ENCODE measurements at regions not wholly inside any gene's neighbourhood (a gene's known extent, or its start where the extent isn't known, plus 50 kb on each side); places are given as distances from the start of the nearest gene placed in this dataset.

DNA sequence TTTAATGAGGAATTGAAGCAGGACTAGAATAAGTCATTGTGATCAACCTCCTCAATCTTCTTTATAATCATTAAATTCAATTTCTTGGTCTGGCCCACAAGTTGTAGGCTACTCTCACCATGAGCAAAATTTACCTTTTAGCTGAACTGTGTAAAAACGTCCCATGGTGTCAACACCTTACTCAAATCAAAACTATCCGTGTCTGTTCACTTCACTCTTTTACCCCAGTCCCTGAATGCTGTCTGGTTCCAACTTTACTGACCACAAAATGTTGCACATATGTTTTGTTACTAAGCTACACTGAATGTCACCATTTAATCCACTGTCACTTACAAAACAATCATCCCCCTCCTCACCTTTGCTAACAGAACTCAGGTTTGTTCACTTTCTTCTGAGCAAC lies 951.6 kb upstream of the SLC39A10 start:
- H3K4me1 Mint-ChIP-seq = no peaks in the 10 kb centered on the region
- no peak overlapping the region for H3K27ac Mint-ChIP-seq
- H3K9me3 Mint-ChIP-seq = peaks cover 0 to 4% (median 1%) of the 10 kb centered on the region in 7 donors
- Histone ChIP-seq H3K79me2 (ENCODE audit: insufficient read depth, low read length) (no peaks in the 10 kb centered on the region), H3K36me3 (replicated peaks in 1 of 2; ENCODE audit: control insufficient read depth in 1 of 2, insufficient read depth in 2 of 2, low read length in 2 of 2) (no peaks in the 10 kb centered on the region), H3K27me3 (ENCODE audit: control insufficient read depth in 2 of 2, insufficient read depth in 2 of 2, low read length in 2 of 2) (no peaks in the 10 kb centered on the region), H3K9ac (ENCODE audit: insufficient read depth, low read length, poor library complexity, severe bottlenecking) (no peak overlapping the region), H3K4me2 (replicated peaks; ENCODE audit: extremely low read depth, low read length, poor library complexity, severe bottlenecking) (no peak overlapping the region), H3K4me1 (ENCODE audit: control insufficient read depth in 1 of 2, insufficient read depth in 2 of 2, low read length in 2 of 2) (no peaks in the 10 kb centered on the region), H3K4me3 (replicated peaks in 1 of 3; ENCODE audit: low read depth in 2 of 3, low read length in 3 of 3) (no peak overlapping the region), H3K27ac (ENCODE audit: low read depth in 1 of 2, low read length in 2 of 2) (no peak overlapping the region), H2AFZ (ENCODE audit: insufficient read depth, low read depth, low read length, poor library complexity, severe bottlenecking) (no peak overlapping the region), H3K9me3 (replicated peaks in 1 of 2; ENCODE audit: control insufficient read depth in 1 of 2, insufficient read depth in 1 of 2, low read length in 2 of 2) (no peaks in the 10 kb centered on the region), H4K20me1 (ENCODE audit: insufficient read depth, low read length) (no peaks in the 10 kb centered on the region)
- no peak for TF ChIP-seq CTCF (IDR thresholded peaks at IDR 0.05)
- no peaks in the 10 kb centered on the region for H3K27me3 Mint-ChIP-seq (ENCODE audit: low read depth in 3 of 3)
- no peak for DNase-seq
- no peak overlapping the region for H3K4me3 Mint-ChIP-seq
- H3K36me3 Mint-ChIP-seq = no peaks in the 10 kb centered on the region
- intact Hi-C loops (cut with micrococcal nuclease) = no loop called here
- 87% methylated on average over 2 of the region's 2 CpGs for WGBS (ENCODE audit: insufficient coverage)

GRCh38 chr2:194700726-194701125 lies 956.3 kb upstream of the SLC39A10 start:
- Histone ChIP-seq H2AFZ (ENCODE audit: insufficient read depth, low read depth, low read length, poor library complexity, severe bottlenecking) (no peak overlapping the region), H3K79me2 (ENCODE audit: insufficient read depth, low read length) (no peaks in the 10 kb centered on the region), H3K9ac (ENCODE audit: insufficient read depth, low read length, poor library complexity, severe bottlenecking) (no peak overlapping the region), H3K27me3 (ENCODE audit: control insufficient read depth in 2 of 2, insufficient read depth in 2 of 2, low read length in 2 of 2) (no peaks in the 10 kb centered on the region), H3K4me3 (replicated peaks in 1 of 3; ENCODE audit: low read depth in 2 of 3, low read length in 3 of 3) (no peak overlapping the region), H4K20me1 (ENCODE audit: insufficient read depth, low read length) (no peaks in the 10 kb centered on the region), H3K4me2 (replicated peaks; ENCODE audit: extremely low read depth, low read length, poor library complexity, severe bottlenecking) (no peak overlapping the region), H3K27ac (ENCODE audit: low read depth in 1 of 2, low read length in 2 of 2) (no peak overlapping the region), H3K36me3 (replicated peaks in 1 of 2; ENCODE audit: control insufficient read depth in 1 of 2, insufficient read depth in 2 of 2, low read length in 2 of 2) (no peaks in the 10 kb centered on the region), H3K4me1 (ENCODE audit: control insufficient read depth in 1 of 2, insufficient read depth in 2 of 2, low read length in 2 of 2) (no peaks in the 10 kb centered on the region), H3K9me3 (replicated peaks in 1 of 2; ENCODE audit: control insufficient read depth in 1 of 2, insufficient read depth in 1 of 2, low read length in 2 of 2) (peaks cover 0 to 5% of the 10 kb centered on the region in 2 donors)
- Mint-ChIP-seq H3K36me3 (no peaks in the 10 kb centered on the region), H3K9me3 (peaks cover 0 to 2% (median 1%) of the 10 kb centered on the region in 7 donors), H3K27me3 (ENCODE audit: low read depth in 3 of 3) (peaks cover 0 to 2% (median 0%) of the 10 kb centered on the region in 3 donors), H3K4me1 (no peaks in the 10 kb centered on the region), H3K27ac (no peak overlapping the region), H3K4me3 (no peak overlapping the region)
- intact Hi-C loops (cut with micrococcal nuclease) = no loop called here
- TF ChIP-seq CTCF (IDR thresholded peaks at IDR 0.05) = no peak
- no peak for DNase-seq

All from CD14-positive monocyte (primary cell).